ENCODE measurements at regions not wholly inside any gene's neighbourhood (a gene's known extent, or its start where the extent isn't known, plus 50 kb on each side); places are given as distances from the start of the nearest gene placed in this dataset.

DNA sequence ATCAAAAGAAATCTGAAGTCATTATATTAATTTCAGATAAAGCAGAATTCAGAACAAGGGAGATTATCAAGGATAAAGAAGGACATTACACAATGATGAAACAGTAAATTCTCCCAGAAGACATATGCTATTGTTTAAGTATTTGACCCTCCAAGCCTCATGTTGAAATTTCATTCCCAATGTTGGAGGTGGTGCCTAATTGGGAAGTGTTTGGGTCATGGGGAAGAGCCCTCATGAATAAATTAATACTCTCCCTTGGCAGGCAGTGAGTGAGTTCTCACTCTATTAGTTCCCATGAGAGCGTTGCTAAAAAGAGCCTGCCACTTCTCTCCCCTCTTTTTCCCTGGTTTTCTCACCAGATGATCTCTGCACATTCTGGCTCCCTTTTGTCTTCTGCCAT, 249.9 kb upstream of the GRIA3 start:
- TF ChIP-seq, protein P1, sequence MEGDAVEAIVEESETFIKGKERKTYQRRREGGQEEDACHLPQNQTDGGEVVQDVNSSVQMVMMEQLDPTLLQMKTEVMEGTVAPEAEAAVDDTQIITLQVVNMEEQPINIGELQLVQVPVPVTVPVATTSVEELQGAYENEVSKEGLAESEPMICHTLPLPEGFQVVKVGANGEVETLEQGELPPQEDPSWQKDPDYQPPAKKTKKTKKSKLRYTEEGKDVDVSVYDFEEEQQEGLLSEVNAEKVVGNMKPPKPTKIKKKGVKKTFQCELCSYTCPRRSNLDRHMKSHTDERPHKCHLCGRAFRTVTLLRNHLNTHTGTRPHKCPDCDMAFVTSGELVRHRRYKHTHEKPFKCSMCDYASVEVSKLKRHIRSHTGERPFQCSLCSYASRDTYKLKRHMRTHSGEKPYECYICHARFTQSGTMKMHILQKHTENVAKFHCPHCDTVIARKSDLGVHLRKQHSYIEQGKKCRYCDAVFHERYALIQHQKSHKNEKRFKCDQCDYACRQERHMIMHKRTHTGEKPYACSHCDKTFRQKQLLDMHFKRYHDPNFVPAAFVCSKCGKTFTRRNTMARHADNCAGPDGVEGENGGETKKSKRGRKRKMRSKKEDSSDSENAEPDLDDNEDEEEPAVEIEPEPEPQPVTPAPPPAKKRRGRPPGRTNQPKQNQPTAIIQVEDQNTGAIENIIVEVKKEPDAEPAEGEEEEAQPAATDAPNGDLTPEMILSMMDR (IDR thresholded peaks at IDR 0.05; ENCODE audit: insufficient read depth, low read length, poor library complexity, severe bottlenecking), result no peak
- TF ChIP-seq EZH2phosphoT487 (conservative IDR thresholded peaks at IDR 0.05; ENCODE audit: low read length), result no peak
